GM12892 (cell line): ENCODE measurements at regions not wholly inside any gene's neighbourhood (a gene's known extent, or its start where the extent isn't known, plus 50 kb on each side); places are given as distances from the start of the nearest gene placed in this dataset.

Source experiments
- DNase-seq: peaks from one replicate; pipeline ENCODE4 v3.0.0; 2011; ENCODE audit not compliant: insufficient read length
- FAIRE-seq: peaks from 2 replicates; lab custom pipeline; 2011; peaks lifted over from hg19 to GRCh38; lab: Jason Lieb, UNC
- POLR2A ChIP-seq: IDR thresholded peaks from 2 replicates; pipeline ENCODE4 v1.6.1; 2011; ENCODE audit warnings: low read depth, low read length, control low read depth
- POLR2AphosphoS5 ChIP-seq: IDR thresholded peaks from 2 replicates; pipeline ENCODE4 v1.6.1; 2011; ENCODE audit warnings: low read depth, low read length, control low read depth
- TAF1 ChIP-seq: IDR thresholded peaks from 2 replicates; pipeline ENCODE4 v1.6.1; 2011; ENCODE audit warnings: low read depth, mild to moderate bottlenecking, control low read depth, low read length, borderline replicate concordance

DNA sequence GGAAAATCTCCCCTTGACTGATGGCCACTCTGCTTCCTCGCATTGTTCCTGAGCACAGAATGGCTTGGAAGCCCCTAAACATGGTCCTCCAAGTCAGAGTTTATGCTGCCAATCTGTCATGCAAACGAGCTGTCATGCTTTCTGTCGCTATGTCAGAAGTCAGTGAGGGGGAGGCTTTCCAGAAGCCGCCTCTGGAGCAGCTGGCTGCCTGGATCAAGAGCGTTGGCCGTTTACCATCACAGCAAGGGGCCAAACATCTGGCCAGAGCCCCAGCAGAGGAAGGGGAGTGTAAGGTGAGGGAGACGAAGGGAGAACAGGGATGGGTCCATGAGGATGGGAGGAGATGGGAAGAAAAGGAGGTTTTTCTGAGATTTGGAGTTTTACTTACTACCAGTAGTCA, 372.6 kb upstream of the NR2F2 start:
- no peak for TF ChIP-seq POLR2A
- no peak for TF ChIP-seq TAF1
- TF ChIP-seq POLR2AphosphoS5, result no peak
- FAIRE-seq (no peak), DNase-seq (no peak)

DNA sequence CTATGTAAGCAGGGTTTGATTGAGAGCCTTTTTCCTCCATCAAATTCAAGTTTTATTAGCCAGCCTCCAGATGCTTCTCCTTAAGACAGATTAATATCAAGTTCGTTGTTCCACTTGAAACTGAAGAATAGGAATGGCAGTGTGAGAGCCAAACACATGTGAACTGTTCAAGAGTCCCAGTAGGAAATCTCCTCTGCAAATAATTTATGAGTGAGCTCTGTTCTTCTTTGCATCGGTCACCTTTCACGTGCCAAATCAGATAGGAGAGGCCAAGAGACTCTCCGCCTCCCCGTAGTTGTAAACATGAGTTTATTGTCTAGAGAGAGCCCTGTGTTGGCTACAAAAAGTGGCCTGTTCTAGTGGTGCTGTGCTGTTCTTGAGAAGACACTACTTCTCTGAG, 372.1 kb upstream of the NR2F2 start:
- FAIRE-seq (no peak), DNase-seq (no peak)

GRCh38 chr15:95968856-95969255, 361.6 kb upstream of the NR2F2 start:
- DNase-seq (no peak), FAIRE-seq (no peak)
- TF ChIP-seq TAF1, result no peak
- TF ChIP-seq POLR2A, result no peak
- no peak for TF ChIP-seq POLR2AphosphoS5

More for the DNA sequence above, 372.1 kb upstream of the NR2F2 start:
- TF ChIP-seq TAF1, result no peak
- no peak for TF ChIP-seq POLR2A

GRCh38 chr15:95970326-95970725, 360.2 kb upstream of the NR2F2 start:
- FAIRE-seq (no peak), DNase-seq (no peak)
- TF ChIP-seq POLR2AphosphoS5, result no peak
- TF ChIP-seq TAF1, result no peak
- no peak for TF ChIP-seq POLR2A

DNA sequence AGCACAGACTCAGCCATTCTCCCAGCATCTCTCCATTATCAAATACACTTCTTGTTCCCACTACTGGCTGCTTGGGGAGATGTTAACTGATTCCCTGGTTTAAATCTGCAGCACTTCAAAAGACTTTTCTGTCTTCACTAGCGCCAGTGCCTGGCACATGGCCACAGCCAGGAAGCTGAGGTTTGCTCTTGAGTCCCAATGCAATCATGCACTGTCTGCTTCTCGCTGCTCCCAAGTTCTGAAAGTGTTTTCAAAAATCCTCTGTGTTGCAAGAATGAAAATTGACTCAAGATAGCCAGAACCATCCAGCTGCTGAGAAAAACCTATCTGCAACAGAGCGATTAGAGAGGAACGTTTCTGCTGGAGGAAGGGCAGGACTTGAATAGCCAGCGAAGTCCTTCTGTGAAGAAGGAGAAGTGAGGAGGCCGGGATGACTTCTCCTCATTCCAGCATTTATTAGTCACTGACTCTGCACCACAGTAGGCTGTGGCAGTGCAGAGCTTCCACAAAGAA, 358.4 kb upstream of the NR2F2 start:
- no peak for TF ChIP-seq POLR2A
- TF ChIP-seq POLR2AphosphoS5, result no peak
- no peak for TF ChIP-seq TAF1
- FAIRE-seq (no peak), DNase-seq (no peak)

DNA sequence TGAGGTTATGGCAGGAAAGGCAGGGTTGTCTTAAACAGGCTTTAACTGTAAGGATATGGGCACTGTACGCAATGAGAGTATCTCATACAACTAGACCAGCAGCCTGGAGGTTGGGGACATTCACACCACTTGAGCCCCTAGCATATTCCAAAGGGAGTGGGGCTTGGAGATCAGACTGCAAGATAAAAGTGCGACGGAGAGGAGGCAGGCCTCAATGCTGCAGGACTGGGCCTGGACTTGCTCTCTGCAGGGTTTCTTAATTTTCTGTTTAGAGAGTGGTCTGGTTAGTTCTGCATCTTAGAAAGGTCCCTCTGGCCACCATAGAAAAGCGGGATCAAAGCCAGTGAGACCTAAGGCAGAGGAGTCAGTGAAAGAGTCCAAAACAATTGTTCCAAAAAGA, 357.7 kb upstream of the NR2F2 start:
- no peak for DNase-seq
- FAIRE-seq, result no peak
- TF ChIP-seq POLR2A, result no peak
- no peak for TF ChIP-seq TAF1
- TF ChIP-seq POLR2AphosphoS5, result no peak

DNA sequence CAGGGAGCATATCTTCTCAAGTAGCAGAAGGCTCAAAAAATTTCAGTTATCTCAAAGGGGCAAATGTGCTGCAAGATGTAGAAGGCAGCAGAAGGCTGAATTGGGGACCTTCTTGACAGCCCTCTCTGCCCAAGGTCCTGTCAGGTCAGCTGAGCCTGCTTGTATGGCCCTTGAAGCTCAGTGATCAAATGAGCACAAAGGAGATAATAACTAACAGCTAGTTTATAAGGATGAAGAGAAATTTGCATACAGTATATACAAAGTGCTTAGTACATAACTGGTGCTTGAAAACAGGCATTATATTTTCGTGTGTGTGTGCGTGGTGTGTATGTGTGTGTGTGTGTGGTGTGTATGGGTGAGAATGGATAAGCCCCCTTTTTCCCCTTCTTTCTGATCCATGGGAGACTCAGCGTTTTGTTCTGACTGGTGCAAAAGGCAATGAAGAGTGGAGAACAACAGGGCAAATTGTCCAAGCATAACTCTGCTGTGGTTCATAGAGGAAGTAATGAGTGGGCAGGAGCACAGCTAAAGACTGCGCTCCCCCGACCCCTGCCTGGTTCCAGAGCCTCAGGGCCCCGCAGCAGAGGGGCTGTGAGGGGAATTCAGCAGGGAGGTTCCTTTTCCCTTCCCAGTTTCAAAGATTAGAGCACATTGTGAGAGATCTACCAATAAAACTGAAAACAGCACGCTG, 356.8 kb upstream of the NR2F2 start:
- FAIRE-seq (peak; percentile 93), DNase-seq (peak; percentile 2)
- TF ChIP-seq POLR2AphosphoS5 (no peak), TAF1 (no peak), POLR2A (no peak)

DNA sequence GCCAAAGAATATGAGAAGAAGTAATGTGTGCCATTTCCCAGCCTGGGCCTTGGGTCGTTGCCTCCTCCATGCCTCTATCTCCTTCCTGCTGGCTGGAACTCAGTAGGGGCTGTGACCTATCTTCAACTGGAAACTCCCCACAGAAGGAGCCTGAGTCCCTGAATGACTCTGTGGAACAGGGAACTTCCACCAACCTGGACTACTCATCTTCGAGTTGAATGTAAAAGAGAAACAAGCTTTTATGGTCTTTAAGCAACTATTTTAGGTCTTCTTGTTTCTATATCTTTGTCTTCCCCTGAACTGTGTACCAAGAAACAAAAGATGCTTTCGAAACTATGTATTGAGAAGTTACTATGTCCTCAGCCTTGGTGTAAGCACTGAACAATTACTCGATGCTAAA, 355.3 kb upstream of the NR2F2 start:
- FAIRE-seq (peak; percentile 81), DNase-seq (peak; percentile 7)
- TF ChIP-seq POLR2AphosphoS5 (0 out of 2 replicates have a peak, but pooled peaks have one; percentile 12), POLR2A (no peak)

- FAIRE-seq, result no peak
- DNase-seq, result no peak
- TF ChIP-seq TAF1, result no peak
- TF ChIP-seq POLR2A, result no peak
- no peak for TF ChIP-seq POLR2AphosphoS5
Measured at GRCh38 chr15:95979286-95979685, 351.2 kb upstream of the NR2F2 start.

DNA sequence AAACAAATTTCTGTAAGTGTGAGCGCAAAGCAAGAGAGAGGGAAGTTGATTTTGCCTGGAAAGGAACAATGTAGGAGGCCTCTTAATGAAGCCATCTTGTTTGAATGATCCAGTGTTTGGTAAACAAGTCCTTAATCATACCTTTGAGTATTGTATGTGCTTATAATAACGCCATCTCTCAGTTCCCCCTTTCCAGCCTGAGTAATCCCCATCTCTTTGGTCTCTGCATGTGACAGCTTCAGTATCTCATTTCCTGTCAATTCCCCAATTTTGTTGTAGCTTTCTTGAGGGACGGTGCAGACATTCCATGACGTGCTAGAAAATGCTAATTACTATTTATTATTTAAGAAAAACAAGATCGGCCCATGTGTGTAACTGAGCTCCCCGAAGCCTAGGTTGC, 349.3 kb upstream of the NR2F2 start:
- FAIRE-seq, result no peak
- DNase-seq, result no peak
- TF ChIP-seq POLR2A, result no peak
- TF ChIP-seq POLR2AphosphoS5, result no peak
- TF ChIP-seq TAF1, result no peak

DNA sequence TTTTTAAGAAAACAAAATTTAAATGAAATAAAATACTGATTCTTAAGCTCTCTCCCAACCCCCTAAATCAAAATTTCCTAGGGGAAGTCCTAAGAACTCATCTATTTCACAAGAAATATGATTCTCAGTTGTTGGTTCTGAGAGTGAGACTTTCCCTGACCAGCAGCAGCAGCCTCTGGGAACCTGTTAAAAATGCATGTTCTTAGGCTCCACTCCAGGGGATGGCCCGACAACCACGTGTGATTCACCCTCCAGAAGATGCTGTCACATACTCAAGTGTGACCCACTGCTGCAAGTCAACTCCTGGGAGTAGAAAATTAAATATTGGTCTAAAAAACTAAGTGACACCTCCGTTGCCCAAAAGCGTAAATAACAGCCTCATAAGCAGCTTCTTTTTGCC, 343.2 kb upstream of the NR2F2 start:
- FAIRE-seq (no peak), DNase-seq (no peak)
- TF ChIP-seq POLR2A (no peak), POLR2AphosphoS5 (no peak), TAF1 (no peak)

DNA sequence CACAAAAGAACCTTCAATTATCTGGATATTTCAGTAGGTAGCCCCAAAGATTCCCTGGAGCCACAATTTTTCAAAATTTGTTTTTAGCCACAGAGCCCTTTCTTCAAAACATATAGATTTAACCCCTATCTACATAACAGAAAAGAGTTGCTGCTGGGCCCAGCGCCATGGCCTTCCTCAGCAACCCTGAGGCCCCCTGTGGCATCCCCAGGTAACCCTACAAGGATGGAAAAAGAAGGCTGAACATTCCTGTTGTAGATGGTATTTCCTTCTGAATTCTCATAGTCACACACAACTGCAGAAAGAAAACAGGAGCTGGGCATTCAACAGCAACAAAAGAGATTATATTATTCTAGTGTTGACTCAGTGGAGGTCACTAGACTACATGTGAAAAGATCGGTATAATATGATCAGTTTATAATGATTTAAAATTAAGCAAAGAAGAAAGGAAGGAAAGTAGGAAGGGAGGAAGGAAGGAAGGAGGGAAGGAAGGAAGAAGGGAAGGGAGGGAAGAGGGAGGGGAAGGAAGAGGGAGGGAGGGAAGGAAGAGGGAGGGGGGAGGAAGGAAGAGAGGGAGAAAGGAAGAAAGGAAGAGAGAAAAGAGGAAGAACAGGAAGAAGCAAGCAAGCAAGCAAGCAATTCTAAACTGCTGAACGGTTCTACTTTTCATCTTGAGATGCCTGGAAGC, 342.5 kb upstream of the NR2F2 start:
- DNase-seq (no peak), FAIRE-seq (no peak)
- no peak for TF ChIP-seq TAF1

GRCh38 chr15:95988574-95988887, 342.0 kb upstream of the NR2F2 start:
- TF ChIP-seq POLR2A (no peak), TAF1 (no peak), POLR2AphosphoS5 (no peak)
- no peak for FAIRE-seq
- DNase-seq, result no peak

DNA sequence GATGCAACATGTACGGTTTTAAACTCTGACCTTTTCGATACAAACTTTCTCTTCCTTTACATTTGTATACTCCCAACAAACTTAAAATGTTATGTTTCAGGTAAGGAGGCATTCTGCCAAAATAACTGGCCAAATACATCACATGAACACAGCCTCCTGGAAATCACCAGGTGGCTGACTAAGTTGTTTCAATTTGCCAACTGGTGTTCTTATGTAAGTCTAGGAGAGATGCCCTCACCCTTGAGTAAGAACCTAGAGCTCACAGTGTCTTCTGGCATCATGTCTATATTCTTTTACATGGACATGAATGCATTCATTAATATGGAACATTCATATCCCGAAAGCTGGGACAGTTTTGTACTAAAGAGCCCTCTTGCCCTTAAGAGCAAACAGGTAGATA, 341.1 kb upstream of the NR2F2 start:
- DNase-seq (no peak), FAIRE-seq (no peak)
- TF ChIP-seq POLR2A (no peak), TAF1 (no peak), POLR2AphosphoS5 (no peak)
